ENCODE measurements at regions not wholly inside any gene's neighbourhood (a gene's known extent, or its start where the extent isn't known, plus 50 kb on each side); places are given as distances from the start of the nearest gene placed in this dataset.
A peak's percentile ranks its signal among the peaks of the same experiment; 100 is the strongest.
"Not testable (repeated sequence)": the region's sequence is repeated elsewhere in the genome, so short reads cannot be mapped to it uniquely, and the experiment has no call there.

DNA sequence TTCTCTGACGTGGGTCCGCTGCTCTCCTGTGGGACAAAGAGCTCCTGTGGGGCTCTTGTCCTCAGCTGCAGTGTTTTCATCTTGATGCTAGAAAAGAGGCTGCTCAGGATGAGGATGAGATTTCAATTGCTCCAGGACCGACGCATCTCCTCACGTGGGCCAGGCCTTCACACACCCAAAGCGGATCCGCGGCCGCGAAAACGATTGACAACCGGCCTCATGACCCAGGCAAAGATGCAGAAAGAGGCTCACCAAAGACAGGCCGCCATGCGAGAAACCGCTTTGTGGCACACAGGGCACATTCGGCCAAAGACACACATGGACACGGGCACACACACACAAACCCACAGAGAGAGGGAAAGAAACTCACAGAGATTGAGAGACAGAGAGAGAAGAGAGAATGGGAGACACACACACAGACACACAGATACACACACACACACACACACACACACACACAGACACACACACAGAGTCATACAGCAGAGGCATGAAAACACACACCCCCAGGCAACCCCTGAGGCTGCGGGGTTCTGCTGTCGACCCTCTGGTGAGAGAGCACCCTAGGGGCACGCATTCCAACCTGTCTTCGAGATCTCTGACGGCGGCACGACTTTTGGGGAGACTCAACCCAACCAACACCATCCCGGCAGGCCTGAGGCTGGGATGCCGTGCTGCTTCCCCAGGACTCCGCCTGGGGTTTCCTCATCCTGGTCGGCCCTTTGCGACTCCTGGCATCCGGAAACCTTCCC is 168.5 kb upstream of the ZNF337 start:
- DNase-seq (ENCODE audit: low read depth in 2 of 2) = not testable (repeated sequence)

DNA sequence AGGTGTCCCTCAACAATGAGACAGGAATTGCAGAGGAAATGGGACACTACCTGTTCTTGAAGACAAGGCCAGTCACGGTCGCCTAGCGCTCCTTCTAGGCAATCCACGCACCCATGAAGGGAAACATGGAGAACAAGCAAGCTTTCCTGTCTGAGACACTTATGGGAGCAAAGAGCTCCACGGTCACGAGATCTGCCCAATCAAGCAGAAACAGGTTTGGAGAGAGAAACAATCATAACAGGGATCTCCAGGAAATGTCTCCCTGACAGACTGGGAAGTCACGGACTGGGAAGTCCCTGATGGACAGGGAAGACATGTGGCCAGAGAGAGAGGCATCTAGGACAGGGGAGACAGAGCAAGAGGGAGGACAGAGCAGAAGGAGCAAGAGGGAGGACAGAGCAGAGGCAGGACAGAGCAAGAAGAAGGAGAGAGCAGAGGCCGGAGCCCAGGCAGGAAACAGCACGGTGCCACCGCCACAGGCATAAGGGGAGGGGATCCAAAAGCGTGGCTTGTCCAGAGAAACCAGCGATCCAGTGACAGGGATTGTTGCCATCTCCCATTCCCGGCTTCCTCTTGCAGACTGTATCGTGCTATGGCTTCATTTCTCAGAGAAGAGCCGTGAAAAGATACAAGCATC is 167.8 kb upstream of the ZNF337 start:
- DNase-seq (ENCODE audit: low read depth in 2 of 2) = no peak

DNA sequence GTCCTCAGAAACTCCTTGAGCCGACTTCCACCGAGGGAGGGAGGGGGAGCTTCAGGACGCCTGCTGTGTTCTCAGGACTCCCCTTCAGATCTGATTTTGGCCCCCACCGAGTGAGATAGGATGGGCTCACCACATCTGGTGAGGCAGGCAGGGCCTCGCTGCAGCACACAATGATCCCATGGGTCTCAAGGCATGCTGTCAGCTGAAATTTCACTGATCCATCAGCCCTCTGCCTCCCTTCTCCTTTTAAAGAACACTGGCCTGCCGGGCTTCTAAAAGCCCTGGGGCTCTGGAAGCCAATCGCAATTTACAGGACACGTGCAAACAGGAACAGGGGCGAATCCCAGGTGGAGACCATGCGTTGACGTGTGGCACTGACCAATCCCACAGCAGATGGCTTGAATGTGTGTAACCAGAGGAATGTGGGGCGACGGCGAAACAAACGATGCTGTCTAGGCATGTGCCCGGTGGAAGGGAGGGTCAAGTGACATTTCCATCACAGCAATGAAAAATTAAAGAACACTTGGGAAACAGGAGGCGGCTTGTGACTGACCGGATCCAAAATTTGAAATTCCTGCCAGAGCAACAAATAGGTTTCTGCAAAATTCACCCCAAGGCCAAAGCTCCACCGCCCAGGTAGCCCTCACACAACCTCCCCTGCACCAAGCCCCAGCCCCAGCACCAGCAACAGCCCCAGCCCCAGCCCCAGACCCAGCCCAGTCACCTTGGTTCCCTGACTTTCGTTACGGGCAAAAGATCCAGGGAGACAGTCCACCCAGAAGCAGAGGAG is 167.1 kb upstream of the ZNF337 start:
- DNase-seq (ENCODE audit: low read depth in 2 of 2) = no peak

DNA sequence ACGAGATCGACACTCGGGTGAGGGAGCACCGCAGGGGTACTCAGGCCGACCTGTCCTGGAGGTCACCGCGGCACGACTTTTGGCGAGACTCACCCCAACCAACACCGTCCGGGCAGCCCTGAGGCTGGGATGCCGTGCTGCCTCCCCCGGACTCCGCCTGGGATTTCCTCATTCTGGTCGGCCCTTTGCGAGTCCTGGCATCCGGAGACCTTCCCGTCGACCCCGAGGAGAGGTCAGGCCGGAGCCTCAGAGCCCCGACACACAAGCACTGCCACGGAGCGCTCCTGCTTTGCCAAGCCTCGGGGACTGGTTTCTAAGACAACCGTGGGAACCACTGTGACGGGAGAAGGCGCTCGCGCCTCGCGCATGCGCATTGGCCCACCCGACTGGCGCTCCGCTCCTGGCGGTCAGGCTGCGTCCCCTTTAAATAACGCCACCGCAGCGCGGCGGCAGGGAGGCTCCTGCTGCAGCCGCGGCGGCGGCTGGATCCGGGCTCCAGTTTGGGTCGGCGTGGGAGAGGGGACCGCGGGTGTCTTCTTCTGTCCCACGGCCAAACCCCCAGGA is 166.4 kb upstream of the ZNF337 start:
- peak; percentile 66 to 79 for DNase-seq (ENCODE audit: low read depth in 2 of 2)

DNA sequence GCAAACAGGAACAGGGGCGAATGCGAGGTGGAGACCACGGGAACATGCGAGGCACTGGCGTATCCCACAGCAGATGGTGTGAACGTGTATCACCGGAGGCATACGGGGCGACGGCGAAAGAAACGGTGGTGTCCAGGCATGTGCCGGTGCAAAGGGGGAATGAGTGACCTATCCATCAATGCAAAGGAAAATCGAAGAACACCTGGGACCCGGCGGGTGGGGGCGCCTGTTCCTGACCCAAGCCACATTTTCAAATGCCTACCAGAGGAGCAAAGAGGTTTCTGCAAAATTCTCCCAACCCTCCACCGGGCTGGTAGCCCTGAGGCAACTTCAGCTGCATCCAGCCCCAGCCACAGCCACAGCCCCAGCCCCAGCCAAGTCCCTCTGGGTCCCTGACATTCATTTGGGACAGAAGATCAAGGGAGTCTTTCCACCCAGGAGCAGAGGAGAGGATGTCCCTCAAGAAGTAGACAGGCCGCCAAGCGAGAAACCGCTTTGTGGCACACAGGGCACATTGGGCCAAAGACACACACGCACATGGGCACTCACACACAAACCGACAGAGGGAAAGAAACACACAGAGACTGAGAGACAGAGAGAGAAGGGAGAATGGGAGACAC is 164.0 kb upstream of the ZNF337 start:
- no peak for DNase-seq (ENCODE audit: low read depth in 2 of 2)

DNA sequence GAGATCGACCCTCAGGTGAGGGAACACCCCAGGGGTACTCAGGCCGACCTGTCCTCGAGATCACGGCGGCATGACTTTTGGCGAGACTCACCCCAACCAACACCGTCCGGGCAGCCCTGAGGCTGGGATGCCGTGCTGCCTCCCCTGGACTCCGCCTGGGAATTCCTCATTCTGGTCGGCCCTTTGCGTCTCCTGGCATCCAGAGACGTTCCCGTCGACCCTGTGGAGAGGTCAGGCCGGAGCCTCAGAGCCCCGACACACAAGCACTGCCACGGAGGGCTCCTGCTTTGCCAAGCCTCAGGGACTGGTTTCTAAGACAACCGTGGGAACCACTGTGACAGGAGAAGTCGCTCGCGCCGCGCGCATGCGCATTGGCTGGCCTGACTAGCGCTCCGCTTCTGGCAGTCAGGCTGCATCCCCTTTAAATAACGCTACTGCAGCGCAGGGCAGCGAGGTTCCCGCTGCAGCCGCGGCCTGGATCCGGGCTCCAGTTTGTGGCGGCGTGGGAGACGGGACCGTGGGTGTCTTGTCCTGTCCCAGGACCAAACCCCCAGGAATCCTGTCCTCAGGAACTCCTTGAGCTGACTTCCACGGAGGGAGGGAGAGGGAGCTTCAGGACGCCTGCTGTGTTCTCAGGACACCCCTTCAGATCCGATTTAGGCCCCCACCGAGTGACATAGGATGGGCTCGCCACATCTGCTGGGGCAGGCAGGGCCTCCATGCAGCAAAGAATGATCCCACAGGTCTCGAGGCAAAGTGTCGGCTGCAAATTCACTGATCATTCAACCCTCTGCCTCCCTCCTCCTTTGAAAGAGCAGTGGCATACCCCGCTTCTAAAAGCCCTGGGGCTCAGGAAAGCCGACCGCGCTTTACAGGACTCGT is 163.2 kb upstream of the ZNF337 start:
- DNase-seq (ENCODE audit: low read depth in 2 of 2) = peak; percentile 59 to 74

DNA sequence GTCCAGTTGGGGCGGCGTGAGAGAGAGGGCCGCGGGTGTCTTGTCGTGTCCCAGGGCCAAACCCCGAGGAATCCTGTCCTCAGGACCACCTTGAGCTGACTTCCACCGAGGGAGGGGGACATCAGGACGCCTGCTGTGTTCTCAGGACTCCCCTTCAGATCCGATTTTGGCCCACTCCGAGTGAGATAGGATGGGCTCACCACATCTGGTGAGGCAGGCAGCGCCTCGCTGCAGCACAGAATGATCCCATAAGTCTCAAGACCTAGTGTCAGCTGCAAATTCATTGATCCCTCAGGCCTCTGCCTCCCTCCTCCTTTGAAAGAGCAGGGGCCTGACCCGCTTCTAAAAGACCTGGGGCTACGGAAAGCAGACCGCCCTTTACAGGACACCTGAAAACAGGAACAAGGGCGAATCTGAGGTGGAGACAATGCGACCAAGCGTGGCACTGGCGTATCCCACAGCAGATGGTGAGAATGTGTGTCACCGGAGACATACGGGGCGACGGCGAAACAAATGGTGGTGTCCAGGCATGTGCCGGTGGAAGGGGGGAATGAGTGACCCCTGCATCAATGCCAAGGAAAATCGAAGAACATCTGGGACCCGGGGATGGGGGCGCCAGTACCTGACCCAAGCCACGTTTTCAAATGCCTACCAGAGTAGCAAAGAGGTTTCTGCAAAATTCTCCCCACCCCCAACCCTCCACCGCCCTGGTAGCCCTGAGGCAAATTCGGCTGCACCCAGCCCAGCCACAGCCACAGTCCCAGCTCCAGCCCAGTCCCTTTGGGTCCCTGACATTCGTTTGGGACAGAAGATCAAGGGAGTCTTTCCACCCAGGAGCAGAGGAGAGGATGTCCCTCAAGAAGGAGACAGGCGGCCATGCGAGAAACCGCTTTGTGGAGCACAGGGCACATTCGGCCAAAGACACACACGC is 162.1 kb upstream of the ZNF337 start:
- no peak for DNase-seq (ENCODE audit: low read depth in 2 of 2)

DNA sequence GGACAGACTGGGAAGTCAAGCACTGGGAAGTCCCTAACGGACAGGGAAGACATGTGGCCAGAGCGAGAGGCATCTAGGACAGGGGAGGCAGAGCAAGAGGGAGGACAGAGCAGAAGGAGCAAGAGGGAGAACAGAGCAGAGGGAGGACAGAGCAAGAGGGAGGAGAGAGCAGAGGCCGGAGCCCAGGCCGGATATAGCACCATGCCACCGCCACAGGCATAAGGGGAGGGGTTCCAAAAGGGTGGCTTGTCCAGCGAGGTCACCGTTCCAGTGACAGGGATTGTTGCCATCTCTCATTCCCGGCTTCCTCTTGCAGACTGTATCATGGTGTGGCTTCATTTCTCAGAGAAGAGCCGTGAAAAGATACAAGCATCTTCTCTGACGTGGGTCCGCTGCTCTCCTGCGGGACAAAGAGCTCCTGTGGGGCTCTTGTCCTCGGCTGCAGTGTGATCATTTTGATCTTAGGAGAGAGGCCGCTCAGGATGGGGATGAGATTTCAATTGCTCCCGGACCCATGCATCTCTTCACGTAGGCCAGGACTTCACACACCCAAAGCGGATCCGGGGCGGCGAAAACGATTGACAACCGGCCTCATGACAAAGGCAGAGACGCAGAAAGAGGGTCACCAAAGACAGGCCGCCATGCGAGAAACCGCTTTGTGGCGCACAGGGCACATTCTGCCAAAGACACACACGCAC is 160.6 kb upstream of the ZNF337 start:
- DNase-seq (ENCODE audit: low read depth in 2 of 2) = not testable (repeated sequence)

DNA sequence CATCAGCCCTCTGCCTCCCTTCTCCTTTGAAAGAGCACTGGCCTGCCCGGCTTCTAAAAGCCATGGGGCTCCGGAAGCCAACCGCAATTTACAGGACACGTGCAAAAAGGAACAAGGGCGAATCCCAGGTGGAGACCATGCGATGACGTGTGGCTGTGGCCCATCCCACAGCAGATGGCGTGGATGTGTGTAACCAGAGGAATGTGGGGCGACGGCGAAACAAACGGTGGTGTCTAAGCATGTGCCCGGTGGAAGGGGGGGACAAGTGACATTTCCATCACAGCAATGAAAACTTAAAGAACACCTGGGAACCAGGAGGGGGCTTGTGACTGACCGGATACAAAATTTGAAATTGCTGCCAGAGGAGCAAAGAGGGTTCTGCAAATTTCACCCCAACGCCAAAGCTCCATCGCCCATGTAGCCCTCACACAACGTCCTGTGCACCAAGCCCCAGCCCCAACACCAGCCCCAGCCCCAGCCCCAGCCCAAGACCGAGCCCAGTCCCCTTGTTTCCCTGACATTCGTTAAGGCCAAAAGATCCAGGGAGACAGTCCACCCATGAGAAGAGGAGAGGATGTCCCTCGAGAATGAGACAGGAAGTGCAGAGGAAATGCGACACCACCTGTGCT is 159.7 kb upstream of the ZNF337 start:
- no peak for DNase-seq (ENCODE audit: low read depth in 2 of 2)

DNA sequence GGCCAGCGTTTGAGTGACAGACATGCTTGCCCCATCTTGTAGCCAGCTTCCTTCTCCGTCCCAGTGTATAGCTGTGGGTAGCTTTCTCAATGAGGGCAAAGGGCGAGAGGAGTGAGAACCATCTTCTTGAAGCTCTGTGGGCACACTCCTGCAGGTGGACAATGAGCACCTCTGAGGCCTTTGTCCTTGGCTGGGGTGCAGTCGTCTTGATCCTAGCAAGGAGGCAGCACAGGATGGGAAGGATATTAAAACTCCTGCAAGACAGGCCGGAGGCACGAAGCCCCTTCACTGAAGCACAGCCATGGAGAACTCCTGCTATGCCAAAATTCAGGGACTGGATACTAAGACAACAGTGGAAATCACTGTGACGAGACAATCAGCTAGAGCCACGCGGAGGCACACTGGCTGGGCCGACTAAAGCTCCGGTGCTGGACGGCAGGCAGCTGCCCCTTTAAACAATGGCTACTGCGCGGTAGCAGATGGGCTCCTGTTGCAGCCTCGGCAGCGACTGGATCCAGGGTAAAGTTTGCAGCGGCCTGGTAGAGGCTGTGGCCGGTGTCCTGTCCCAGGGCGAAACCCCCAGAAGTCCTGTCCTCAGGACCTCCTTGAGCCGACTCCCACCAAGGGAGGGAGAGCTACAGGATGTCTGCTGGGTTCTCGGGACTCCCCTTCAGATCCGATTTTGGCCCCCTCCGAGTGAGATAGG is 159.0 kb upstream of the ZNF337 start:
- DNase-seq (ENCODE audit: low read depth in 2 of 2) = not testable (repeated sequence)

DNA sequence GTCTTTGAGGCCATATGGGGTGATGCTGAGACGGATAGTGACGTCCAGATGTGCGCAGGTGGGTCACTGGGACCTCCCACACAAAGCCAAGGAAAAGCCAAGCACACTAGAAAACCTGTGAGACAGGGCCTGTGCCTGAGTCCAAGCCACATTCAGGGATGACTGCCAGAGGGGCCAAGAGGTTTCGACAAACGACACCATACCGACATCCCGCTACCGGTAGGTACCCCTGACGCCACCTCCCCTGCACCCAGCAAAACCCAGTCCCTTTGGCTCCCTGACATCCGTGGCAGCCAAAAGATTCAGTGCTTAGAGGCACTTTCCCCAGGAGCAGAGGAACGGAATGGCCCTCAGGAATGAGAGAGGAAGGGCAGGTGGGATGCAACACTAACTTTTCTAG is 158.0 kb upstream of the ZNF337 start:
- DNase-seq (ENCODE audit: low read depth in 2 of 2) = not testable (repeated sequence)

DNA sequence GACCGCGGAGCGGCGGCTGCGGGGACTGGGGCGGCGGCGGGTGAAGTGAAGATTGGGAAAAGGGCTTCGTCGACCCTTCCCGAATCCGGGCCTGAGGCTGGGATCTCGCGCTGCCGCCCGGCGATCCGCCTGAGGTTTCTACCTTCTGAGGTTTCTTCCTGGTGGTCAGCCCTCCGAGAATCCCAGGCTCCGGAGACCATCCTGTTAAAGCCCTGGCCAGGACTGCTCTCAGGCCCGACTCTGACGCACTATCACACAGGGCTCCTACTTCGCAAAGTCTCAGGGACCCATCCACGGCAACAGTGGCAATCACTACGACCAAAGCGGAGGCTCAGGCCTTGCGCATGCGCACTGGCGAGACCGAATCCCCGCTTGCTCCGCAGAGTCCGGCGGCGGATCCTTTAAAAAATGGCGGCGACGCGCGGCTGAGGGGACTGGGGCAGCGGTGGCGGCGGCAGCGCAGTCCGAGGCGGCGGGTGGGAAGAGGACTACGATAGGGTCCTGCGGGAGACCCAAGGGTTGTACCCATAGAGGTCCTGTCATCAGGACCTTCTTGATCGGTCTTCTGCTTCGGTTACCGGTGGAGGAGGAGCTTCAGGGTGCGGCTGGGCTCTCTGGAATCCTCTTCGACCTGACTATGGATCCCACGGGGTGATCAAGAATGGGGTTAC is 157.2 kb upstream of the ZNF337 start:
- peak; percentile 68 to 80 for DNase-seq (ENCODE audit: low read depth in 2 of 2)

DNA sequence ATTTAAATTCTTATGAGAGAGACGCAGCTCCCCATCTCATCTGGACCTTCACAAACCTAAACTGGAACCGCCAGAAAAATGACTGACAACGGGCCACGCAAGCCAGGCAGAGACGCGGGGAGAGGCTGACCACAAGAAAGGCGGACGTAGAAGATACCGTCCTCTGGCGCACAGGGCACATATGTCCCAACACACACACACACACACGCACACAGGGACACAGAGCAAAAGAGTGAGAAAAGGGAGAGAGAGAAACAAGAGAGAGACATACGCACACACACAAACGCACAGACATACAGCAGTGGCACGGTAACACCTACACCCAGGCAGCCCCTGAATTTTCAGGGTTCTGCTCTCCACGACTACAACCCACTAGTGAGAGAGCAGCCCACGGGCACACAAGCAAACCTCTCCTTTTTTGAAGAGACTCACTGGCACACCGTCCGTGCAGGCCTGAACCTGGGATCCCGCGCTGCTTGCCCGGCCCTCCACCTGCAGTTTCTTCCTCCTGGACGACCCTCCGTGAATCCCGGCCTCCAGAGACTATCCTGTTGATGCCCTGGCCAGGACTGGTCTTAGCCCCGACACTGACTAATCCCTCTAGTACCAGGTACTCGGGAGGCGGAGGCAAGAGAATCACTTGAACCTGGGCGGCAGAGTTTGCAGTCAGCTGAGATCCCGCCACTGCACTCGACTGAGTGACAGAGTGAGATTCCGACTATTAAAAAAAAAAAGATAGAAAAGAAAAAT is 156.5 kb upstream of the ZNF337 start:
- DNase-seq (ENCODE audit: low read depth in 2 of 2) = not testable (repeated sequence)

DNA sequence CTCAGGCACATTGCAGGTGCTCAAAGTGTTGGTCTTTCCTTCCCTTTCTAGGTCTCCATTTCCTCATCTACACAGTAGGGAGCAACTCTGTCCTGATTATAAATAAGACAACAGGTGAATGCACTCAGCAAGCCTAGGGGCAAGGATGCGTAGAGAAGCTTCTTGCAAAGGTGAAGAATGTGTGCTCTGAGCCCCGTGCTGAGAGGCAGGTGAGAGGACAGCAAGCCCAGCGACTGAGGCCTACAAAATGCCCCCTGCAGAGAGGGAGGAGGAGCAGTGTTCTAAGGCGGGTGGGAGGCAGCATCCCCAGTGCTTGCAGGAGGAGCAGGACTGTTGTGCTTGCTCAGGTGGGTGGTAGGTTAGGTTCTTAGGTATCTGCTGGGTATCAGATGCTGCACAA is 153.5 kb upstream of the ZNF337 start:
- not testable (repeated sequence) for DNase-seq (ENCODE audit: low read depth in 2 of 2)

DNA sequence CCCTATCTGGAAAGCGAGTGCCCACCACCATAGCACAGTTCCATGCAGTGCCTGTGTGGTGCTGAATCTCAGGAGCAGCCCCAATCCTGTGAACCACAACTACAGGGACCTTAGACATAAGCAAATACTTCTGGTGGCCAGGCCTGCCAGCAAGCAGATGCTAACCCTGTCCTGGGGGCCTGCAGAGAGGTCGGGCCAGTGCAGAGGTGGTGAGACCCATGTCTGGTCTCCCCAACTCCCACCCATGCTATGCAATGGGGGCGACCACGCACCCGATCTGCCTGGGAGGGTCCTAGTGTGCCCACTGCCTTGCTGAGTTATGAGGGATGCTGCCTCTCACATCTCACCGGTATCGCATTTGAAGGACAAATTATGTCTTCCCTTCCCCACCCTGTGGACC is 151.6 kb upstream of the ZNF337 start:
- DNase-seq (ENCODE audit: low read depth in 2 of 2) = no peak

DNA sequence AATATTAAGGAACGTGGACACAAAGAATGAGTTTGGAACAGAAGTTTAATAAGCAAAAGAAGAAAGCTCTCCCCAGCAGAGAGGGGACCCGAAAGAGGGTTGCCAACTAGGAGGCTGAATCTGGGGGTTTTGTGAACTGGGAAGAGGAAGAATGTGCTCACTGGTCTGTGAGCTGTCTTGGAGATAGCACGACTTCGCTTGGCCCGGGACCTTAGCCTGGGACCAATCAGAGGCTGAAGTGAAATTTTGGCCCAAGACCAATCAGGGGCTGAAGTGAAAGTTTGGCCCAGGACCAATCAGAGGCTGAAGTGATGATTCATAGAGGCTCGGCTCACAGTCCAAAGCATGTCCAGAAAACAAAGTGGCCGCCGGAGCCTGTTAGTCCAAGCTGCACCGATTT is 148.0 kb upstream of the ZNF337 start:
- not testable (repeated sequence) for DNase-seq (ENCODE audit: low read depth in 2 of 2)

DNA sequence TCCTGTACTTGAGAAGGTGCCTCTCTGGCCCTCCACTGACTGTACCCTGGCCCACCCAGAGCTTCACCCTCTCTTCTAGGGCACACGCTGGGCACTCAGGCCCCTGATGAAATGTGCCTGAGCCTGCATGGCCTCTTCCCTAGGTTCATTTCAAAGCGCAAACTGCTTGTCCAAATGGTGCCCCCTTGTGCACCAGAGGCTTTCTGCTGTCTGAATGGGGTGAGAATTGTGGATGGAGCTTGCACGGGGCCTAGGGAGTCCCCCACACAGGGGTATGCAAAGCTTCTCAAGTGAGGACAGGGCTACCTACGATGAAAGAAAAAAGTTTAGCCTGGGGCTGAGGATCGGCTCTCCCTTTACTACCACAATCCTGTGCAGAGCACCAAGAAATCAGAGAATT is 116.9 kb upstream of the ZNF337 start:
- not testable (repeated sequence) for DNase-seq (ENCODE audit: low read depth in 2 of 2)
